ENCODE measurements at regions not wholly inside any gene's neighbourhood (a gene's known extent, or its start where the extent isn't known, plus 50 kb on each side); places are given as distances from the start of the nearest gene placed in this dataset.

GRCh38 chr11:32039149-32039548, 51.7 kb upstream of the RCN1 start:
- DNase-seq = no peak

- no peak for DNase-seq
These were observed 56.2 kb upstream of the RCN1 start for GRCh38 chr11:32034680-32035079.

GRCh38 chr11:32034149-32034548, 56.7 kb upstream of the RCN1 start:
- DNase-seq = no peak

GRCh38 chr11:32033491-32033890, 57.4 kb upstream of the RCN1 start:
- DNase-seq = no peak

GRCh38 chr11:32033067-32033466, 57.8 kb upstream of the RCN1 start:
- DNase-seq = no peak

- DNase-seq = no peak
These were observed 58.4 kb upstream of the RCN1 start for GRCh38 chr11:32032478-32032877.

- DNase-seq = no peak
These were observed 58.8 kb upstream of the RCN1 start for GRCh38 chr11:32032052-32032451.

GRCh38 chr11:32030875-32031503, 59.9 kb upstream of the RCN1 start:
- DNase-seq = no peak

- DNase-seq = no peak
These were observed 61.2 kb upstream of the RCN1 start for GRCh38 chr11:32029721-32030120.

GRCh38 chr11:32028201-32028600, 62.7 kb upstream of the RCN1 start:
- no peak for DNase-seq

GRCh38 chr11:32026766-32027165, 64.1 kb upstream of the RCN1 start:
- DNase-seq = no peak

GRCh38 chr11:32024948-32025347, 65.9 kb upstream of the RCN1 start:
- DNase-seq = no peak

GRCh38 chr11:32023370-32024305, 67.2 kb upstream of the RCN1 start:
- DNase-seq = no peak

- DNase-seq = no peak
These were observed 72.2 kb upstream of the RCN1 start for GRCh38 chr11:32018672-32019071.

GRCh38 chr11:32016111-32016510, 74.8 kb upstream of the RCN1 start:
- DNase-seq = no peak

GRCh38 chr11:32015427-32015826, 75.4 kb upstream of the RCN1 start:
- no peak for DNase-seq

- DNase-seq = no peak
These were observed 77.3 kb upstream of the RCN1 start for GRCh38 chr11:32013603-32014002.

GRCh38 chr11:32012049-32012448, 78.8 kb upstream of the RCN1 start:
- DNase-seq = no peak

- no peak for DNase-seq
These were observed 81.9 kb upstream of the RCN1 start for GRCh38 chr11:32008880-32009551.

- peak; percentile 35 for DNase-seq
These were observed 84.0 kb upstream of the RCN1 start for GRCh38 chr11:32006799-32007388.

GRCh38 chr11:32005786-32006416, 85.0 kb upstream of the RCN1 start:
- no peak for DNase-seq

- DNase-seq = no peak
These were observed 87.5 kb upstream of the RCN1 start for GRCh38 chr11:32003335-32003734.

GRCh38 chr11:32002311-32002710, 88.6 kb upstream of the RCN1 start:
- DNase-seq = no peak

All from CD4-positive, alpha-beta T cell treated with Interleukin-12 subunit alpha and Interleukin-12 subunit beta, for 1 hour (primary cell).